DND-41 (cell line): ENCODE measurements at regions not wholly inside any gene's neighbourhood (a gene's known extent, or its start where the extent isn't known, plus 50 kb on each side); places are given as distances from the start of the nearest gene placed in this dataset.

ENCODE experiments used
- ATAC-seq: fragments of 200-7000 bp; cut with Tn5 transposase; 3 replicates; pipeline ENCODE4 v1.9.1; 2021; ENCODE audit warnings: low read depth; ENCODE audit not compliant: insufficient read depth
- DNase-seq: peaks from one replicate; pipeline ENCODE4 v3.0.0-alpha.2; 2020
- H2AFZ ChIP-seq: 2 replicates; pipeline ENCODE4 v1.6.0; 2012; ENCODE audit warnings: low read depth, low read length
- H3K27ac ChIP-seq: 2 replicates; pipeline ENCODE4 v1.5.1; 2012; ENCODE audit warnings: low read length, inconsistent platforms
- H3K27me3 ChIP-seq: fragments of 200-600 bp; sonication (generic); 2 replicates; pipeline ENCODE4 v1.6.0; 2012; ENCODE audit warnings: low read length, mild to moderate bottlenecking, inconsistent platforms; ENCODE audit not compliant: insufficient read depth, poor library complexity
- H3K36me3 ChIP-seq: 2 replicates; pipeline ENCODE4 v1.5.1; 2012; ENCODE audit warnings: low read length, inconsistent platforms; ENCODE audit not compliant: insufficient read depth
- H3K4me1 ChIP-seq: 2 replicates; pipeline ENCODE4 v1.5.1; 2012; ENCODE audit warnings: mild to moderate bottlenecking, low read length; ENCODE audit not compliant: insufficient read depth
- H3K4me2 ChIP-seq: 2 replicates; pipeline ENCODE4 v1.6.0; 2012; ENCODE audit warnings: mild to moderate bottlenecking, moderate library complexity, low read length, inconsistent platforms; ENCODE audit not compliant: insufficient read depth
- H3K4me3 ChIP-seq, 2 experiments: fragments of 200-600 bp in 1 of 2; shearing (Covaris generic) in 1 of 2; 2 replicates each; pipeline ENCODE4 v1.5.1; 2012 to 2016; ENCODE audit warnings: inconsistent platforms in 2 of 2, low read length in 2 of 2, mild to moderate bottlenecking in 2 of 2, low read depth in 1 of 2, moderate library complexity in 1 of 2
- H3K79me2 ChIP-seq: 2 replicates; pipeline ENCODE4 v1.6.0; 2012; ENCODE audit warnings: low read length, inconsistent platforms; ENCODE audit not compliant: insufficient read depth
- H3K9ac ChIP-seq: 2 replicates; pipeline ENCODE4 v1.6.0; 2012; ENCODE audit warnings: low read depth, mild to moderate bottlenecking, inconsistent platforms, low read length, moderate library complexity
- H3K9me3 ChIP-seq: 2 replicates; pipeline ENCODE4 v1.5.1; 2012; ENCODE audit warnings: low read length, moderate library complexity, mild to moderate bottlenecking, inconsistent platforms; ENCODE audit not compliant: insufficient read depth, severe bottlenecking
- H4K20me1 ChIP-seq: 2 replicates; pipeline ENCODE4 v1.6.0; 2012; ENCODE audit warnings: low read length; ENCODE audit not compliant: insufficient read depth
- EZH2 ChIP-seq: IDR thresholded peaks from 3 replicates; pipeline ENCODE4 v1.6.1; 2012; ENCODE audit warnings: borderline replicate concordance, low read depth, mild to moderate bottlenecking, moderate library complexity, low read length, inconsistent platforms; ENCODE audit not compliant: severe bottlenecking
- TF ChIP-seq, protein P1 (sequence below): IDR thresholded peaks from 2 replicates; pipeline ENCODE4 v1.5.1; 2012; ENCODE audit warnings: borderline replicate concordance, low read length, moderate library complexity, mild to moderate bottlenecking; ENCODE audit not compliant: poor library complexity, severe bottlenecking; ENCODE audit errors: extremely low read depth

DNA sequence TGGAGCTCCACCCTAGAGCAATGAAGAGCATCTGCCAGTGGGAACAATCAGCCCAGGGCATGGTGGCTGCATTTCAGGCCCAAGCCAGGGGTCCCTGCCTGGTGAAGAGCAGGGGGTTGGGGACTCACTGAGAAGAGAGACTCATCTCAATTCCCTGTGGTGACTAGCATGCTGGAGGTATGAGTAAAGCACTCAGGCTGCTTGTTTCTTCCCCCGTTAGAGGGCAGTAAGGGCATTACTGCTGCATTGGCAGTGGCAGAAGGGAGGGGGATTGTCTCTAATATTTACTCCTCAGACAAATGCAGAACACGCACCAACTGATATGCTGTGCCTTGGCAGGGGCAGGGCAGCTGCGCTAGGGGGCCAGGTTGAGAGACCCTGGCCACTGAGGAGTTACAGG lies 329.1 kb downstream of the SLITRK5 start:
- peaks cover 4% of the 10 kb centered on the region for H3K9me3 ChIP-seq
- H3K4me3 ChIP-seq: no peak overlapping the region
- ATAC-seq (no peak), DNase-seq (no peak)
- H3K27me3 ChIP-seq: no peaks in the 10 kb centered on the region
- no peak overlapping the region for H3K4me2 ChIP-seq
- TF ChIP-seq EZH2: no peak
- TF ChIP-seq, protein P1, sequence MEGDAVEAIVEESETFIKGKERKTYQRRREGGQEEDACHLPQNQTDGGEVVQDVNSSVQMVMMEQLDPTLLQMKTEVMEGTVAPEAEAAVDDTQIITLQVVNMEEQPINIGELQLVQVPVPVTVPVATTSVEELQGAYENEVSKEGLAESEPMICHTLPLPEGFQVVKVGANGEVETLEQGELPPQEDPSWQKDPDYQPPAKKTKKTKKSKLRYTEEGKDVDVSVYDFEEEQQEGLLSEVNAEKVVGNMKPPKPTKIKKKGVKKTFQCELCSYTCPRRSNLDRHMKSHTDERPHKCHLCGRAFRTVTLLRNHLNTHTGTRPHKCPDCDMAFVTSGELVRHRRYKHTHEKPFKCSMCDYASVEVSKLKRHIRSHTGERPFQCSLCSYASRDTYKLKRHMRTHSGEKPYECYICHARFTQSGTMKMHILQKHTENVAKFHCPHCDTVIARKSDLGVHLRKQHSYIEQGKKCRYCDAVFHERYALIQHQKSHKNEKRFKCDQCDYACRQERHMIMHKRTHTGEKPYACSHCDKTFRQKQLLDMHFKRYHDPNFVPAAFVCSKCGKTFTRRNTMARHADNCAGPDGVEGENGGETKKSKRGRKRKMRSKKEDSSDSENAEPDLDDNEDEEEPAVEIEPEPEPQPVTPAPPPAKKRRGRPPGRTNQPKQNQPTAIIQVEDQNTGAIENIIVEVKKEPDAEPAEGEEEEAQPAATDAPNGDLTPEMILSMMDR: no peak
- H3K4me1 ChIP-seq: no peaks in the 10 kb centered on the region
- no peaks in the 10 kb centered on the region for H3K79me2 ChIP-seq
- H3K9ac ChIP-seq: no peak overlapping the region
- H3K27ac ChIP-seq: no peak overlapping the region
- H3K36me3 ChIP-seq: no peaks in the 10 kb centered on the region
- H2AFZ ChIP-seq: no peak overlapping the region
- no peaks in the 10 kb centered on the region for H4K20me1 ChIP-seq

DNA sequence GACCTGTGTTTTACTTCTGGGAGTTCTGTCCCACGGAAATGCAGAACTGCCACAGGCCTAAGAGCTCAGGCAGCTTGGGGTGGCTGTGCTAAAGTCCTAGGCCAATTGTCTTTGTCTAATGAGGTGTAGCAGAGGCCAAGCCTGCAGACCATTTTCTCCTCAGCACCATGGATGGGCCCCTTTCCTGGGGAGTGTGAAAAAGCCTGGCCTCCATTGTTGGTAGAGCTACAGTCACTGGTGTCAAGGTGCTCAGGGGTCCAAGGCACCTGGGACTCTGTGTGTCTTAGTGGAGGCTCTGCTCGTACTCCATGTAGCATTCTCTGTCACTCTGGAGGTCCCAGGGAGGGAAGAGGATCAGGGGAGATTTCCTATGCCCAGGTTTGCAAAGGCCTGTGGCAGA lies 329.6 kb downstream of the SLITRK5 start:
- Histone ChIP-seq H3K4me3 (no peak overlapping the region), H3K36me3 (no peaks in the 10 kb centered on the region), H2AFZ (no peak overlapping the region), H3K4me1 (no peaks in the 10 kb centered on the region), H4K20me1 (no peaks in the 10 kb centered on the region), H3K27ac (no peak overlapping the region), H3K9ac (no peak overlapping the region), H3K9me3 (peaks cover 4% of the 10 kb centered on the region), H3K27me3 (no peaks in the 10 kb centered on the region), H3K79me2 (no peaks in the 10 kb centered on the region), H3K4me2 (no peak overlapping the region)
- TF ChIP-seq EZH2: no peak
- TF ChIP-seq, protein P1: no peak
- no peak for ATAC-seq
- no peak for DNase-seq

DNA sequence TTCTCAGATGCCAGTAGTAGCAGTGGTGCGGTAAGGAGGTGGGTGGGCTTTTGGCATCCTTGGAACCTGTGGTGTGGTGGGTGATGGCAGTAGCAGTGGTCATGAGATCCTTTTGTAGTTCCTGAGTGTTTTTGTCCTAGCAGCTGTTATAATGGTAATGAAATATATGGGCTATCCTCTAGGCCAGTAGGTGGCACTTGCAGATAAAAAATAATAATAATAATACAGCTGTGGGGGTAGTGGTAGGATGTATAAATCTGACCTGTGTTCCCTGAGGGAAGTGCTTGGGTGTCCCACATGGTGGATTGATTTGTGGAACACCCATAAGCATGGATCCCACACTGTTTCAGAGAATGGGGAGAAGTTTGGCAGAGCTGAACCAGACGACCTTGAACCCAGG lies 334.0 kb downstream of the SLITRK5 start:
- DNase-seq (no peak), ATAC-seq (no peak)
- Histone ChIP-seq H3K79me2 (no peaks in the 10 kb centered on the region), H3K9ac (no peak overlapping the region), H3K4me3 (no peak overlapping the region), H3K4me1 (no peaks in the 10 kb centered on the region), H3K9me3 (no peaks in the 10 kb centered on the region), H3K4me2 (no peak overlapping the region), H2AFZ (no peak overlapping the region), H3K27me3 (no peaks in the 10 kb centered on the region), H4K20me1 (no peaks in the 10 kb centered on the region), H3K36me3 (no peaks in the 10 kb centered on the region), H3K27ac (no peak overlapping the region)
- no peak for TF ChIP-seq EZH2
- TF ChIP-seq, protein P1: no peak

DNA sequence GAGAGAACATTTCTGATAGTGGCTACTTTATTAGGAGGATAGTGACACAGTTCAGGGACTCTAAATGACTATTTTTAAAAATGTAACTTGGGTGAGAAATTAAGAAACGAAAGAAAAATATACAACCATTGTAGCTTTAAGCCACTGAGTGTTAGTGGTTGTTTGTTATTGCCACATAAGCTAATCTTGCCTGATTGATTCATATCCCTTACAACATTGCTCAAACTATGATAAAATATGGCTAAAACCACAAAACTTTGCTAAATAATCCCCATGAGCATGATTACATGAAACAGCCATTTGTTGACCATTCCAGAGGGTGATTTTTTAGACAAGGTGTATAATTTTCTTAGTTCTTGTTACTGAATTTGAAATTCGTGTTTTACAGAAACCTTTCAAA lies 343.4 kb downstream of the SLITRK5 start:
- Histone ChIP-seq H3K36me3 (no peaks in the 10 kb centered on the region), H3K4me1 (no peaks in the 10 kb centered on the region), H4K20me1 (no peaks in the 10 kb centered on the region), H3K9ac (no peak overlapping the region), H3K4me3 (no peak overlapping the region), H3K79me2 (no peaks in the 10 kb centered on the region), H3K27ac (no peak overlapping the region), H2AFZ (no peak overlapping the region), H3K9me3 (peaks cover 2% of the 10 kb centered on the region), H3K4me2 (no peak overlapping the region), H3K27me3 (no peaks in the 10 kb centered on the region)
- DNase-seq (no peak), ATAC-seq (no peak)
- TF ChIP-seq, protein P1: no peak
- no peak for TF ChIP-seq EZH2
